22Rv1 (cell line): ENCODE measurements at regions not wholly inside any gene's neighbourhood (a gene's known extent, or its start where the extent isn't known, plus 50 kb on each side); places are given as distances from the start of the nearest gene placed in this dataset.

Experiments
- H3K27ac ChIP-seq: fragments of 450-650 bp; 2 replicates; pipeline ENCODE4 v1.5.1; 2017
- CTCF ChIP-seq: fragments of 450-650 bp; IDR thresholded peaks from 2 replicates; pipeline ENCODE4 v1.5.1; 2017; ENCODE audit warnings: mild to moderate bottlenecking
- ZFX ChIP-seq: fragments of 450-650 bp; IDR thresholded peaks from 2 replicates; pipeline ENCODE4 v1.6.1; 2017; ENCODE audit warnings: antibody characterized with exemption, borderline replicate concordance

GRCh38 chr4:149247164-149247563 is 568.5 kb downstream of the IQCM start:
- no peak overlapping the region for H3K27ac ChIP-seq
- no peak for TF ChIP-seq CTCF
- no peak for TF ChIP-seq ZFX

- TF ChIP-seq ZFX, result no peak
- no peak for TF ChIP-seq CTCF
- H3K27ac ChIP-seq, result no peak overlapping the region
Observed at GRCh38 chr4:149245333-149245732, 570.3 kb downstream of the IQCM start.

GRCh38 chr4:149238097-149238496 is 577.5 kb downstream of the IQCM start:
- H3K27ac ChIP-seq, result no peak overlapping the region
- no peak for TF ChIP-seq CTCF

GRCh38 chr4:149234798-149235197 is 580.8 kb downstream of the IQCM start:
- no peak overlapping the region for H3K27ac ChIP-seq
- TF ChIP-seq CTCF (no peak), ZFX (no peak)

GRCh38 chr4:149223659-149224058 is 592.0 kb downstream of the IQCM start:
- H3K27ac ChIP-seq, result no peak overlapping the region
- TF ChIP-seq ZFX (no peak), CTCF (no peak)

- no peak overlapping the region for H3K27ac ChIP-seq
- TF ChIP-seq CTCF (no peak), ZFX (no peak)
Observed at GRCh38 chr4:149218672-149219071, 597.0 kb downstream of the IQCM start.

- no peak for TF ChIP-seq CTCF
- no peak for TF ChIP-seq ZFX
Observed at GRCh38 chr4:149214301-149214700, 601.3 kb downstream of the IQCM start.

More at GRCh38 chr4:149214301-149214700, 601.3 kb downstream of the IQCM start:
- H3K27ac ChIP-seq, result no peak overlapping the region
